HEK293T (cell line): ENCODE measurements at regions not wholly inside any gene's neighbourhood (a gene's known extent, or its start where the extent isn't known, plus 50 kb on each side); places are given as distances from the start of the nearest gene placed in this dataset.

Experiments
- CTCF ChIA-PET: fragments of 350-600 bp; formaldehyde crosslinking; extraction: SDS; loops from one replicate; lab custom pipeline; 2021; ENCODE audit warnings: antibody characterized with exemption, inconsistent platforms; lab: Yijun Ruan, JAX
- POLR2A ChIA-PET: fragments of 350-600 bp; formaldehyde crosslinking; extraction: SDS; loops from one replicate; lab custom pipeline; 2020; ENCODE audit warnings: antibody characterized with exemption, inconsistent platforms; lab: Yijun Ruan, JAX
- DNase-seq: peaks from one replicate; pipeline ENCODE4 v3.0.0; 2012; ENCODE audit warnings: mixed read lengths; ENCODE audit errors: extremely low spot score
- ARNT ChIP-seq: fragments of 450-650 bp; IDR thresholded peaks from 2 replicates; pipeline ENCODE4 v1.6.1; 2017; ENCODE audit warnings: mild to moderate bottlenecking
- BHLHE40 ChIP-seq: fragments of 450-650 bp; IDR thresholded peaks from 2 replicates; pipeline ENCODE4 v1.6.1; 2016; ENCODE audit warnings: mild to moderate bottlenecking, moderate library complexity, borderline replicate concordance
- CTBP1 ChIP-seq: fragments of 450-650 bp; IDR thresholded peaks from 2 replicates; pipeline ENCODE4 v1.6.1; 2016; ENCODE audit warnings: borderline replicate concordance
- ELF4 ChIP-seq: fragments of 450-650 bp; IDR thresholded peaks from 2 replicates; pipeline ENCODE4 v1.6.1; 2017; ENCODE audit warnings: antibody characterized with exemption
- FOXA1 ChIP-seq: fragments of 450-650 bp; IDR thresholded peaks from 2 replicates; pipeline ENCODE4 v1.6.1; 2016; ENCODE audit warnings: mild to moderate bottlenecking
- FOXK2 ChIP-seq: fragments of 450-650 bp; IDR thresholded peaks from 2 replicates; pipeline ENCODE4 v1.6.1; 2016; ENCODE audit warnings: mild to moderate bottlenecking
- FOXM1 ChIP-seq: fragments of 450-650 bp; IDR thresholded peaks from 2 replicates; pipeline ENCODE4 v1.6.1; 2017; ENCODE audit warnings: mild to moderate bottlenecking, borderline replicate concordance
- HDGF ChIP-seq: fragments of 450-650 bp; IDR thresholded peaks from 2 replicates; pipeline ENCODE4 v1.6.1; 2017; ENCODE audit warnings: antibody characterized with exemption, borderline replicate concordance
- L3MBTL2 ChIP-seq: fragments of 450-650 bp; conservative IDR thresholded peaks from 2 replicates; pipeline ENCODE4 v1.6.1; 2016; ENCODE audit warnings: mild to moderate bottlenecking
- LEF1 ChIP-seq: fragments of 450-650 bp; IDR thresholded peaks from 2 replicates; pipeline ENCODE4 v1.6.1; 2017; ENCODE audit warnings: mild to moderate bottlenecking, borderline replicate concordance
- NFRKB ChIP-seq: fragments of 450-650 bp; IDR thresholded peaks from 2 replicates; pipeline ENCODE4 v1.6.1; 2016; ENCODE audit warnings: mild to moderate bottlenecking, moderate library complexity
- SP1 ChIP-seq: fragments of 450-650 bp; IDR thresholded peaks from 2 replicates; pipeline ENCODE4 v1.6.1; 2017
- SUZ12 ChIP-seq: fragments of 450-650 bp; IDR thresholded peaks from 2 replicates; pipeline ENCODE4 v1.6.1; 2016; ENCODE audit warnings: mild to moderate bottlenecking
- TARDBP ChIP-seq: fragments of 450-650 bp; IDR thresholded peaks from 2 replicates; pipeline ENCODE4 v1.6.1; 2016
- ZNF384 ChIP-seq: fragments of 450-650 bp; IDR thresholded peaks from 2 replicates; pipeline ENCODE4 v1.6.1; 2016
- TF ChIP-seq, protein P1 (sequence below): fragments of 450-650 bp; IDR thresholded peaks from 2 replicates; pipeline ENCODE4 v1.6.1; 2016

GRCh38 chr3:80771085-80771484 is 990.4 kb downstream of the GBE1 start:
- DNase-seq, result no peak
- ChIA-PET CTCF (no interaction called here), POLR2A (no interaction called here)
- TF ChIP-seq, protein P1, sequence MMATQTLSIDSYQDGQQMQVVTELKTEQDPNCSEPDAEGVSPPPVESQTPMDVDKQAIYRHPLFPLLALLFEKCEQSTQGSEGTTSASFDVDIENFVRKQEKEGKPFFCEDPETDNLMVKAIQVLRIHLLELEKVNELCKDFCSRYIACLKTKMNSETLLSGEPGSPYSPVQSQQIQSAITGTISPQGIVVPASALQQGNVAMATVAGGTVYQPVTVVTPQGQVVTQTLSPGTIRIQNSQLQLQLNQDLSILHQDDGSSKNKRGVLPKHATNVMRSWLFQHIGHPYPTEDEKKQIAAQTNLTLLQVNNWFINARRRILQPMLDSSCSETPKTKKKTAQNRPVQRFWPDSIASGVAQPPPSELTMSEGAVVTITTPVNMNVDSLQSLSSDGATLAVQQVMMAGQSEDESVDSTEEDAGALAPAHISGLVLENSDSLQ, result no peak
- TF ChIP-seq FOXA1, result no peak
- TF ChIP-seq FOXK2, result no peak
- TF ChIP-seq SUZ12, result no peak
- no peak for TF ChIP-seq NFRKB
- no peak for TF ChIP-seq TARDBP
- TF ChIP-seq ARNT, result no peak
- TF ChIP-seq FOXM1, result no peak
- no peak for TF ChIP-seq LEF1
- no peak for TF ChIP-seq SP1
- TF ChIP-seq L3MBTL2, result no peak
- no peak for TF ChIP-seq HDGF
- TF ChIP-seq BHLHE40, result no peak
- TF ChIP-seq CTBP1, result no peak
- TF ChIP-seq ELF4, result no peak
- no peak for TF ChIP-seq ZNF384

DNA sequence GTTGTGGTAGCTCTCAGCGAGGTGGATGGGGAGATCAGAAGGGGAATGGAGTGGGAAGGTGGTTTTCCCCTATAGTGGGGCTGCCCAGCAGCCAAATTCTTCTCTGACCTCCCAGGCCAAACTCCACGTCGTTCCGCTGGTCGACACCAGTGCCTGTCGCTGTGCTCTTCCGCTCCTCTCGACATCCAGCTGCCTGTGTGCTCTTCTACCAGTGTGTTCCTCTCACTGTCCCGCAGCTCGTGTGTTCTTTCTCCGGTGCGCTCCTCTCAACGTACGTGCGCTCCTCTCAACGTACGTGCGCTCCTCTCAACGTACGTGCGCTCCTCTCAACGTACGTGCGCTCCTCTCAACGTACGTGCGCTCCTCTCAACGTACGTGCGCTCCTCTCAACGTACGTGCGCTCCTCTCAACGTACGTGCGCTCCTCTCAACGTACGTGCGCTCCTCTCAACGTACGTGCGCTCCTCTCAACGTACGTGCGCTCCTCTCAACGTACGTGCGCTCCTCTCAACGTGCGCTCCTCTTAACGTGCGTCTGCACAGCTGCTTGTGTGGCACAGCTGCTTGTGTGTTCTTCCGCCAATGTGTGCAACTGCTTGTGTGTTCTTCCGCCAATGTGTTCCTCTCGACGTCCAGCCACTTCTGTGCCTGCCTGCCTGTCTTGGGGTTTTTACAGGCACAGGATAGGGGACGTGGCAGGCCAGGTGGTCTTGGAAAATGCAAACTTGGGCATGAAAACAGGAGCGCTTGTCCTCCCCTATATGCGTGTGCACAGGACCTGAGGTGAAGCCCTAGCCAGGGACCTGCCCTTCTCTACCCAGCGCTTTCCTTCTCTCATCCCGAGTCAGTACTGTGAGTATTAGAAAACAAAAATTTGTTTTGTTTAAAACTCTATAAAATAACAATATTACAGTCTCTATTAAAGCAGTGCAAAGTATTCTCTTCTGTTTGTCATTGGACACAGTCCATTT is 991.1 kb downstream of the GBE1 start:
- no peak for DNase-seq
- TF ChIP-seq LEF1, result no peak
- TF ChIP-seq, protein P1, result no peak
- TF ChIP-seq SUZ12, result no peak
- TF ChIP-seq TARDBP, result no peak
- ChIA-PET CTCF (no interaction called here), POLR2A (no interaction called here)

DNA sequence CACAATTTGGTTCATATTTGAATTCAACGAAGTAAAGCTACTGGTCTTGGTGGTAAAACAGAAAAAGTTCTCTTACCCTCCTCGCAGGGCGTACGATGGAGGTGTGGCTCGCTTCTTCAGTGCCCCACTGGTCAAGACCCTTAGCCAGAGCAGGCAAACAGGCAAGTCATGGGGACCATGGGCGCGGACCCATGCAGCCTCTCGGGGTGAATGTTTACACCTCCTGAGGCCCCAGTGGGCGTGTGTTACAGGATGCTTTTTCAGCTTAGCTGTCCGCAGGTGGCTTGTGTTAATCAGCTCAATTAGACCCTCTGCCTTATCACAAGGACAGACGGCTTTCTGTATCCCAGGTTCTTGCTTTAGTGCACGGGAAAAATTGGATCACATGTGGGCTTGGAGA is 991.8 kb downstream of the GBE1 start:
- CTCF ChIA-PET, result no interaction called here
- no peak for DNase-seq
- POLR2A ChIA-PET, result no interaction called here
- no peak for TF ChIP-seq FOXA1
- TF ChIP-seq NFRKB, result no peak
- TF ChIP-seq BHLHE40, result no peak
- no peak for TF ChIP-seq ZNF384
- no peak for TF ChIP-seq L3MBTL2
- TF ChIP-seq FOXM1, result no peak
- TF ChIP-seq FOXK2, result no peak
- TF ChIP-seq SP1, result no peak
- no peak for TF ChIP-seq CTBP1
- no peak for TF ChIP-seq TARDBP
- no peak for TF ChIP-seq HDGF
- TF ChIP-seq SUZ12, result no peak
- TF ChIP-seq ARNT, result no peak
- TF ChIP-seq LEF1, result no peak
- TF ChIP-seq, protein P1, result no peak
- TF ChIP-seq ELF4, result no peak

GRCh38 chr3:80767604-80768003 is 993.8 kb downstream of the GBE1 start:
- TF ChIP-seq ELF4 (no peak), BHLHE40 (no peak)
- ChIA-PET CTCF (no interaction called here), POLR2A (no interaction called here)
- no peak for DNase-seq

- ChIA-PET POLR2A (no interaction called here), CTCF (no interaction called here)
- no peak for TF ChIP-seq FOXA1
- no peak for TF ChIP-seq SP1
- no peak for TF ChIP-seq ZNF384
- TF ChIP-seq TARDBP, result no peak
- TF ChIP-seq, protein P1, result no peak
- no peak for DNase-seq
Observed at GRCh38 chr3:80754969-80755368, 987.2 kb upstream of the ROBO1 start.

DNA sequence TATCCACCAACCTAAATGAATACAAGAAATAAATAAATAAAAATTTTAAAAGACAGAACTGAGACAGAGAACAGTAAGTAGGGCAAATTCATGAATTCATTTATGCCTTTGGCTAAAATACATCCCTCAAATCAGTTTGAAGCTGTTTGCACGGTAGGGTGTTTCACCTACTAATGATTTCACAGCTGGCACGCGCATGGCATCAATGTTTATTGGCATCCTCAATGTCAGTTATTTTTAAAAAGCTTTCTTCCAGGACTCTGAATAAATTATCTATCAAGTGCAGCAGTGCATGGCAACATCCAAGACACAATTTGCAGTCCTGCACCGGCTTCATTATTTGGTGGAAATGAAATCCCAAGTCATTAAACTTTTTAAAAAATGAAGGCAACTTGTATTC is 985.2 kb upstream of the ROBO1 start:
- TF ChIP-seq BHLHE40 (no peak), FOXM1 (no peak), FOXA1 (no peak), ZNF384 (no peak)
- CTCF ChIA-PET, result no interaction called here
- POLR2A ChIA-PET, result no interaction called here

More for the DNA sequence above, 985.2 kb upstream of the ROBO1 start:
- DNase-seq, result no peak
